GM12878 (cell line): ENCODE measurements at regions not wholly inside any gene's neighbourhood (a gene's known extent, or its start where the extent isn't known, plus 50 kb on each side); places are given as distances from the start of the nearest gene placed in this dataset.

Source experiments
- ATAC-seq: fragments of 200-7000 bp; cut with Tn5 transposase; 3 replicates; pipeline ENCODE4 v1.9.1; 2020; ENCODE audit warnings: mild to moderate bottlenecking, moderate library complexity
- BruUV-seq: library from RNA; stranded (reverse); fragments of 400-500 nt; replicated peaks from 2 replicates; lab custom pipeline; 2021; lab: Mats Ljungman, UMichigan
- CTCF ChIA-PET: fragments of 300-600 bp; sonication (Branson Sonifier 250); formaldehyde crosslinking; extraction: SDS; loops from one replicate; lab custom pipeline; 2021; ENCODE audit warnings: inconsistent platforms; lab: Yijun Ruan, JAX
- POLR2A ChIA-PET: fragments of 350-600 bp; formaldehyde crosslinking; extraction: SDS; loops from one replicate; lab custom pipeline; 2021; ENCODE audit warnings: inconsistent platforms; lab: Charles Lee
- RAD21 ChIA-PET: fragments of 300-600 bp; sonication (Branson Sonifier 250); formaldehyde crosslinking; loops from one replicate; lab custom pipeline; 2023; ENCODE audit warnings: antibody characterized with exemption; ENCODE audit not compliant: unreplicated experiment; lab: Charles Lee
- SMC1A ChIA-PET: fragments of 300-600 bp; sonication (Branson Sonifier 250); formaldehyde crosslinking; loops from one replicate; lab custom pipeline; 2023; ENCODE audit not compliant: unreplicated experiment, uncharacterized antibody; lab: Charles Lee
- DNase-seq: peaks from one replicate; pipeline ENCODE4 v3.0.0-alpha.2; 2011; ENCODE audit warnings: low read depth, low spot score
- FAIRE-seq: peaks from 3 replicates; lab custom pipeline; 2011; peaks lifted over from hg19 to GRCh38; lab: Jason Lieb, UNC
- H2AFZ ChIP-seq: 2 replicates; pipeline ENCODE4 v1.6.0; 2011; ENCODE audit warnings: low read depth, low read length, control low read depth; ENCODE audit not compliant: control insufficient read depth
- H3K27ac ChIP-seq: 2 replicates; pipeline ENCODE4 v1.5.1; 2011; ENCODE audit warnings: control low read depth; ENCODE audit not compliant: control insufficient read depth, insufficient read depth
- H3K27me3 ChIP-seq, 2 experiments: replicated peaks in 1 of 2; 2 replicates each; pipeline versions ENCODE4 v1.6.0 to v1.6.1; 2011; ENCODE audit warnings: low read length in 1 of 2; ENCODE audit not compliant: control insufficient read depth in 2 of 2, insufficient read depth in 2 of 2
- H3K36me3 ChIP-seq, 2 experiments: 2 replicates each; pipeline ENCODE4 v1.5.1; 2011; ENCODE audit warnings: low read length in 1 of 2; ENCODE audit not compliant: control insufficient read depth in 2 of 2, insufficient read depth in 2 of 2
- H3K4me1 ChIP-seq: 2 replicates; pipeline ENCODE4 v1.6.1; 2011; ENCODE audit warnings: mild to moderate bottlenecking, low read length, moderate library complexity, mixed read lengths; ENCODE audit not compliant: control insufficient read depth, insufficient read depth
- H3K4me2 ChIP-seq: 2 replicates; pipeline ENCODE4 v1.6.0; 2011; ENCODE audit warnings: control low read depth; ENCODE audit not compliant: control insufficient read depth, insufficient read depth
- H3K4me3 ChIP-seq: fragments of 200-600 bp; sonication (generic); 2 replicates; pipeline ENCODE4 v1.5.1; 2016
- H3K79me2 ChIP-seq: 2 replicates; pipeline ENCODE4 v1.6.0; 2011; ENCODE audit warnings: low read length; ENCODE audit not compliant: control insufficient read depth, insufficient read depth
- H3K9ac ChIP-seq: 2 replicates; pipeline ENCODE4 v1.8.0; 2011; ENCODE audit warnings: low read length, control low read depth, mixed read lengths; ENCODE audit not compliant: control insufficient read depth, insufficient read depth
- H3K9me3 ChIP-seq: replicated peaks from 3 replicates; pipeline ENCODE4 v1.5.1; 2011; ENCODE audit warnings: mild to moderate bottlenecking, low read length; ENCODE audit not compliant: control insufficient read depth, insufficient read depth
- H4K20me1 ChIP-seq: 2 replicates; pipeline ENCODE4 v1.6.0; 2011; ENCODE audit not compliant: control insufficient read depth, insufficient read depth
- CEBPB ChIP-seq, 2 experiments: fragments of 150-350 bp in 1 of 2; IDR thresholded peaks; 2 replicates each; pipeline ENCODE4 v1.6.1; 2012 to 2014; ENCODE audit warnings: low read depth in 2 of 2, low read length in 2 of 2, borderline replicate concordance in 1 of 2, inconsistent platforms in 1 of 2
- FOXM1 ChIP-seq: IDR thresholded peaks from 2 replicates; pipeline ENCODE4 v1.6.1; 2012; ENCODE audit warnings: low read depth, mild to moderate bottlenecking, inconsistent platforms, low read length, moderate library complexity
- HCFC1 ChIP-seq: fragments of 150-350 bp; IDR thresholded peaks from 2 replicates; pipeline ENCODE4 v1.6.1; 2014; ENCODE audit warnings: low read length
- RCOR1 ChIP-seq: conservative IDR thresholded peaks from 2 replicates; pipeline ENCODE4 v1.6.1; 2012; ENCODE audit warnings: low read depth, low read length, improper control_type of control experiment
- SKIL ChIP-seq: fragments of 450-650 bp; IDR thresholded peaks from 2 replicates; pipeline ENCODE4 v1.6.1; 2017; ENCODE audit warnings: mild to moderate bottlenecking, low read depth, inconsistent platforms; ENCODE audit not compliant: poor library complexity, severe bottlenecking
- SRF ChIP-seq, 2 experiments: IDR thresholded peaks; 2 replicates each; pipeline ENCODE4 v1.6.1; 2011; ENCODE audit warnings: low read depth in 2 of 2, low read length in 2 of 2, mild to moderate bottlenecking in 1 of 2, moderate library complexity in 1 of 2
- in situ Hi-C: fragments of 300-500 bp; cut with MboI; formaldehyde crosslinking; loops from 9 replicates; pipeline ENCODE4 v1.14.3; 2018; ENCODE audit warnings: mixed read lengths
- intact Hi-C: fragments of 100-400 bp; cut with micrococcal nuclease; formaldehyde crosslinking; loops from one replicate; pipeline ENCODE4 v1.14.2; 2022; ENCODE audit not compliant: unreplicated experiment

GRCh38 chr9:115183436-115183835 lies 65.5 kb upstream of the TNC start:
- ChIA-PET SMC1A (no interaction called here), CTCF (no interaction called here), RAD21 (no interaction called here), POLR2A (no interaction called here)
- DNase-seq (no peak), ATAC-seq (no peak), FAIRE-seq (no peak)
- no peaks in the 10 kb centered on the region for H3K36me3 ChIP-seq
- no peak overlapping the region for H3K9ac ChIP-seq
- TF ChIP-seq HCFC1: no peak
- TF ChIP-seq RCOR1: no peak
- no peak for TF ChIP-seq SRF (IDR thresholded peaks at IDR 0.05; ENCODE audit: low read depth in 2 of 2, low read length in 2 of 2)
- TF ChIP-seq SKIL: no peak
- TF ChIP-seq FOXM1: no peak
- TF ChIP-seq CEBPB (IDR thresholded peaks at IDR 0.05; ENCODE audit: borderline replicate concordance in 1 of 2, low read depth in 2 of 2, low read length in 2 of 2): no peak
- H4K20me1 ChIP-seq: no peaks in the 10 kb centered on the region
- H3K27me3 ChIP-seq: no peaks in the 10 kb centered on the region
- H2AFZ ChIP-seq: no peak overlapping the region
- no peaks in the 10 kb centered on the region for H3K79me2 ChIP-seq
- H3K4me1 ChIP-seq: no peaks in the 10 kb centered on the region
- intact Hi-C loops (no loop called here), in situ Hi-C loops (no loop called here)
- H3K4me2 ChIP-seq: no peak overlapping the region
- H3K4me3 ChIP-seq: no peak overlapping the region
- no TSS peak for BruUV-seq
- H3K9me3 ChIP-seq: no peaks in the 10 kb centered on the region
- no peak overlapping the region for H3K27ac ChIP-seq
